Suprapubic skin (tissue), 4 donors: ENCODE measurements at regions not wholly inside any gene's neighbourhood (a gene's known extent, or its start where the extent isn't known, plus 50 kb on each side); places are given as distances from the start of the nearest gene placed in this dataset.
"Not testable (repeated sequence)": the region's sequence is repeated elsewhere in the genome, so short reads cannot be mapped to it uniquely, and the experiment has no call there.

Experiments used
- DNase-seq, 2 donors: peaks; one replicate each; pipeline ENCODE4 v3.0.0-alpha.2; 2019; ENCODE audit warnings: low spot score in 2 of 2
- H3K27ac ChIP-seq: fragments of 200-600 bp; sonication (generic); one replicate; pipeline ENCODE4 v1.5.1; 2019
- H3K27me3 ChIP-seq: fragments of 200-600 bp; sonication (generic); one replicate; pipeline ENCODE4 v1.5.1; 2019
- H3K36me3 ChIP-seq: fragments of 200-600 bp; sonication (generic); one replicate; pipeline ENCODE4 v1.5.1; 2019
- H3K4me1 ChIP-seq: fragments of 200-600 bp; sonication (generic); one replicate; pipeline ENCODE4 v1.5.1; 2019
- H3K4me3 ChIP-seq: fragments of 200-600 bp; sonication (generic); one replicate; pipeline ENCODE4 v1.5.1; 2019; ENCODE audit warnings: mild to moderate bottlenecking
- H3K9me3 ChIP-seq: fragments of 200-600 bp; sonication (generic); one replicate; pipeline ENCODE4 v1.5.1; 2019
- CTCF ChIP-seq, 2 donors: fragments of 200-600 bp in 1 of 2; fragments of 450-650 bp in 1 of 2; sonication (generic) in 1 of 2; IDR thresholded peaks; one replicate each; pipeline ENCODE4 v1.5.1; 2016 to 2019; ENCODE audit warnings: antibody characterized with exemption in 2 of 2, mild to moderate bottlenecking in 1 of 2, moderate library complexity in 1 of 2
- EP300 ChIP-seq: sonication (generic); formaldehyde crosslinking; IDR thresholded peaks from one replicate; pipeline ENCODE4 v1.6.1; 2017; ENCODE audit warnings: antibody characterized with exemption
- POLR2A ChIP-seq, 2 donors: fragments of 450-650 bp; IDR thresholded peaks; one replicate each; pipeline ENCODE4 v1.6.1; 2017; ENCODE audit warnings: antibody characterized with exemption in 2 of 2, mild to moderate bottlenecking in 2 of 2, moderate library complexity in 2 of 2
- POLR2AphosphoS5 ChIP-seq, 3 donors: sonication (generic); formaldehyde crosslinking; IDR thresholded peaks; one replicate each; pipeline ENCODE4 v1.6.1; 2017; ENCODE audit warnings: antibody characterized with exemption in 3 of 3
- WGBS: methylation state at CpG from one replicate; pipeline ENCODE4 v1.1.5; 2018; 5-methylcytosine and 5-hydroxymethylcytosine counted together

- no peak for DNase-seq
- WGBS: 60% methylated on average over 2 of the region's 2 CpGs
- Histone ChIP-seq H3K27ac (no peak overlapping the region), H3K36me3 (no peaks in the 10 kb centered on the region), H3K27me3 (no peaks in the 10 kb centered on the region), H3K9me3 (no peaks in the 10 kb centered on the region), H3K4me1 (no peaks in the 10 kb centered on the region), H3K4me3 (no peak overlapping the region)
- TF ChIP-seq CTCF (IDR thresholded peaks at IDR 0.05): no peak
- TF ChIP-seq POLR2AphosphoS5 (IDR thresholded peaks at IDR 0.05): no peak
- no peak for TF ChIP-seq POLR2A (IDR thresholded peaks at IDR 0.05)
- TF ChIP-seq EP300: no peak
These were observed 1599.2 kb downstream of the EFNB2 start for GRCh38 chr13:104936304-104936703.

DNA sequence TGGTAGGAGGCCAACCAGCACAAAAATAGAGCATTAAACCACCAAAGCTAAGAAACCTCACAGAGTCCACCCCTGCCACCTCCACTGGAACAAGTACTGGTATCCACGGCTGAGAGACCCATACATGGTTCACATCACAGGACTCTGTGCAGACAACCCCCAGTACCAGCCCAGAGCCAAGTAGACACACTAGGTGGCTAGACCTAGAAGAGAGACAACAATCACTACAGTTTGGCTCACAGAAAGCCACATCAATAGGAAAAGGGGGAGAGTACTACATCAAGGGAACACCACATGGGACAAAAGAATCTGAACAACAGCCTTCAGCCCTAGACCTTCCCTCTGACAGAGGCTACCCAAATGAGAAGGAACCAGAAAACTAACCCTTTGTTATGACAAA, 1614.9 kb downstream of the EFNB2 start:
- H3K4me1 ChIP-seq, H3K36me3 ChIP-seq, H3K27ac ChIP-seq, H3K9me3 ChIP-seq, H3K27me3 ChIP-seq, H3K4me3 ChIP-seq, DNase-seq: not testable (repeated sequence)
- 100% methylated on average over 1 of the region's 1 CpG for WGBS

DNA sequence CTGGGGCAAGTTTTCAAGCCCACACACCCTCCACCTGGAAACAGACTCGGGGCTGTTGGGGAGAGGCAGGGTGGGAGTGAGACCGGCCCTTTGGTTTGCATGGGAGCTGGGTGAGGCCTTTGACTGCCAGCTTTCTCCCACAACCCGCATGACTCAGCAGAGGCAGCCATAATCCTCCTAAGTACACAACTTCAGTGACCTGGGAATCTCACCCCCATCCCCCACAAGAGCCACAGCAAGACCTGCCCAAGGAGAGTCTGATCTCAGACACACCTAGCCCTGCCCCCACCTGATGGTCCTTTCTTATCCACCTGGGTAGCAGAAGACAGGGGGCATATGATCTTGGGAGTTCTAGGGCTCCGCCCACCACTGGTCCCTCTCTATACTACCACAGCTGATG, 1615.4 kb downstream of the EFNB2 start:
- no peak for DNase-seq
- no peaks in the 10 kb centered on the region for H3K36me3 ChIP-seq
- H3K9me3 ChIP-seq: no peaks in the 10 kb centered on the region

GRCh38 chr13:104900191-104900817, 1635.2 kb downstream of the EFNB2 start:
- no peak overlapping the region for H3K27ac ChIP-seq
- WGBS: 82% methylated on average over 1 of the region's 1 CpG
- H3K27me3 ChIP-seq: no peaks in the 10 kb centered on the region
- no peaks in the 10 kb centered on the region for H3K9me3 ChIP-seq
- no peak for DNase-seq
- H3K4me1 ChIP-seq: no peaks in the 10 kb centered on the region
- H3K4me3 ChIP-seq: no peak overlapping the region
- no peaks in the 10 kb centered on the region for H3K36me3 ChIP-seq
- TF ChIP-seq POLR2AphosphoS5 (IDR thresholded peaks at IDR 0.05) (no peak), EP300 (no peak), POLR2A (IDR thresholded peaks at IDR 0.05) (no peak), CTCF (IDR thresholded peaks at IDR 0.05) (no peak)

More for the DNA sequence above, 1615.4 kb downstream of the EFNB2 start:
- H3K4me3 ChIP-seq: no peak overlapping the region
- no peaks in the 10 kb centered on the region for H3K4me1 ChIP-seq
- no peak overlapping the region for H3K27ac ChIP-seq
- WGBS: 83% methylated on average over 4 of the region's 4 CpGs
- H3K27me3 ChIP-seq: no peaks in the 10 kb centered on the region
- TF ChIP-seq POLR2A (IDR thresholded peaks at IDR 0.05) (no peak), CTCF (IDR thresholded peaks at IDR 0.05) (no peak), POLR2AphosphoS5 (IDR thresholded peaks at IDR 0.05) (no peak), EP300 (no peak)

DNA sequence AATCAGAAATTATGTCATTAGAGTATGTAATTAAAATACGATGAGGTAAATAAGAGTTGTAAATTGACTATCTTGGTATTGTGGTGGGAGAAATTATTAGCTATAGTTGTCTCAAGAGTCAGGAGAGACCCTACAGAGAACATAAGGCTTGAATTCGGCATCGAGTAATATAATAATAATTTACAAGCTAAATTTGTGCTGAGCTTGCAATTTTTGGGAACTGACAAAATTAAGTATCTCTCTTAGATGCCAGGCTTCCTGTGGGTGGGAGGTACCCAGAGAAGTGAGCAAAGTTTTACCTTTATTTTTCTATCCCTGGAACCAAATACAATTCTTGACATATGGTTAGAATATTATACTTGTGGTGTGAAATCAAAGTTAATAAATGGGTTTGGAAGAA, 1637.0 kb downstream of the EFNB2 start:
- Histone ChIP-seq H3K27me3 (no peaks in the 10 kb centered on the region), H3K4me1 (no peaks in the 10 kb centered on the region), H3K27ac (no peak overlapping the region), H3K9me3 (no peaks in the 10 kb centered on the region), H3K4me3 (no peak overlapping the region), H3K36me3 (no peaks in the 10 kb centered on the region)
- DNase-seq: no peak
- 88% methylated on average over 3 of the region's 3 CpGs for WGBS
- no peak for TF ChIP-seq POLR2AphosphoS5 (IDR thresholded peaks at IDR 0.05)
- no peak for TF ChIP-seq EP300
- no peak for TF ChIP-seq CTCF (IDR thresholded peaks at IDR 0.05)
- TF ChIP-seq POLR2A (IDR thresholded peaks at IDR 0.05): no peak

DNA sequence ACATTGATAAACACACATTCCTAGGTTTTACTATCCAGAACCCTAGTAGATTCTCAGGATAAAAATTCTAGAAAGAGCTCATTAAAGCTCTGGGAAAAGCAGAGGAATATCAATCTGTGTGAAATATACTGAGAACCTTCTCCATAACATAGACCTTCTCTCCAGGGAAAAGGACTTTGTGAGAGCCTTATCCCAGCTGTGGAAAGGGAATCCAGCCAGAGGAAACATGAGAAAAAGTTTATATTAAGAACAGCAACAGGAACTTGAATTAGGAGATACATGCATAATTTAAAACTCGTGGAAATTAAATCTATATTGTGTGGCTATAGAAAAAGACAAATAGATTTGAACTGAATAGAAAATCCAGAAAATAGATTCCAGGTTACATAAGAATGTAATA, 1639.9 kb downstream of the EFNB2 start:
- no peaks in the 10 kb centered on the region for H3K27me3 ChIP-seq
- DNase-seq: no peak
- H3K9me3 ChIP-seq: no peaks in the 10 kb centered on the region
- TF ChIP-seq POLR2A (IDR thresholded peaks at IDR 0.05): no peak
- TF ChIP-seq EP300: no peak
- TF ChIP-seq CTCF (IDR thresholded peaks at IDR 0.05): no peak
- TF ChIP-seq POLR2AphosphoS5 (IDR thresholded peaks at IDR 0.05): no peak
- H3K4me3 ChIP-seq: no peak overlapping the region
- H3K4me1 ChIP-seq: no peaks in the 10 kb centered on the region
- no peaks in the 10 kb centered on the region for H3K36me3 ChIP-seq
- WGBS: 49% methylated on average over 1 of the region's 1 CpG
- no peak overlapping the region for H3K27ac ChIP-seq
